ENCODE measurements at regions not wholly inside any gene's neighbourhood (a gene's known extent, or its start where the extent isn't known, plus 50 kb on each side); places are given as distances from the start of the nearest gene placed in this dataset.

DNA sequence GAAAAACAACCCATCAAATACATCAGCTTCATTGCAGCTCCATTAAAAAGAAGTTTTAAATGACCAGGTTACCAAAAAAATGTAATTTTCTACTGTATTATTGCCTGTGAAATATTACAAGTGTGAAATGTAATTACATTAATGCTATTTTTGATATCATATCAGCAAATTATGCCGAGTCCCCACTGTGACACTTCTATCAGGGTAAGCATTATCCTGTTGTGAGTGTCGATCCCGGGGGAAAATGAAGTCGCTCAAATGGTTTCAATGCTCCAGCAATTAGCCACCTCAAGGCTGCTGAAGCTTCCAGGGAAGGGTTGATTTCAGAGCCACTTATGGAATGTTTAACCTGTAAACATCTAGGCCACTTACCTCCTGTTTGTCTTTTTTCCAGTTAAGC, 70.4 kb downstream of the RCN1 start:
- no peak for DNase-seq

GRCh38 chr11:32162351-32162750, 71.5 kb downstream of the RCN1 start:
- no peak for DNase-seq

DNA sequence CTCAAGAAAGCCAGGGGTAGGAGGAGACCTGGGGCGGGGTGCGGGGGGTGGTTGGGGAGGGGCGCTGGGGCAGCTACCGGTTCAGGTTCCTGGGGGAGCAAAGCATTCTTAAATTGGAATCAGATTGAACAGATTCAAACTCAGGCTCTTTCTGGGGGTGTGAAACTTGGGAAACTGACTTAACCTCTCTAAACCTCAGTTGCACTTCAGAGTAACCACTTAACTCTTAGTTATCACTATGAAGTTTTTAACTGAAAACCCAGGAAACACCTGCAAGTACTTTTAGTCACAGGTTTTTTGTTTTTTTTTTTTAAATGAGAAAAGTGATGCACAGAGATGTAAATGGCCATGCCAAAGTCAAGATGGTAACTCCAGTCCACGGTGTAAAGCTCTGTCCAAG, 72.0 kb downstream of the RCN1 start:
- no peak for DNase-seq

DNA sequence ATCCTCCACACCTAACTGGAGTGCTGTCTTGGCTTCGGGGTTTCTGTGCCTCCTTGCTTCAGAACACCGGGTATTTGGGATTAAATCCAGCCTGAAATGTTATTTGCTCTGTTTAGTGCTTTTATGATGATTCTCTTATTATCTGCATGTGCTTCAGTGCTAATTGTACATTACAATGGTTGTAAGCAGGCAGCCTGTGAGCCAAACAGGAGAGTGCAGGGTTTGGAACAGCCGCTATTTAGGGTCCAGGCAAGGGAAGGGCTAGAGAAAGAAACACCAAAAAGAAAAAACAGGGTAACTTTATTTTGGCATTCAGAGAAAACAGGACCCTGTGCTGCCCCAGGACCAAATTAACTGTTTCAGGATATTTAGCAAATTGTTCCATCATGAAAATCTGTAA, 72.7 kb downstream of the RCN1 start:
- DNase-seq: no peak

DNA sequence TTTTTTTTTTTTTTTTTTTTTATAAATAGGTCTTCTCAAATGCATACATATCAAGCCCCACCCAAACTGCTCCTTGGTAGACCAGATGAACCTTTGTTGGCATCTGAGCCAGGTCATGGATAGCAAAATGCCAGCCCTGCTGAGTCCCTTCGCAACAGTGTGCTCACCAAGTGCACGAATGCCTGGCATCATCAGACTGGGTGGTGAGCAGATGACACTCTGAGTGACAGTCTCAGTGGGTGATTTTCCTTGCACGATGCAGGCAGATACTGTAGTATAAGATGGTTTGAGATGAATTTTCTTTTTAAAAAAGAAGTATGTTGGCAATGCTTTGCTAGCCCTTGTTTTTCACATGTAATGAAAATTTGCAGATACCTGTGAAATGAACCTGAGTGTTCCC, 74.0 kb downstream of the RCN1 start:
- no peak for DNase-seq

- DNase-seq: no peak
Observed at GRCh38 chr11:32168924-32169323, 78.0 kb downstream of the RCN1 start.

- no peak for DNase-seq
Observed at GRCh38 chr11:32171445-32171844, 80.6 kb downstream of the RCN1 start.

GRCh38 chr11:32172041-32172847, 81.4 kb downstream of the RCN1 start:
- DNase-seq: no peak

GRCh38 chr11:32172848-32173834, 82.3 kb downstream of the RCN1 start:
- DNase-seq: peak; percentile 62

DNA sequence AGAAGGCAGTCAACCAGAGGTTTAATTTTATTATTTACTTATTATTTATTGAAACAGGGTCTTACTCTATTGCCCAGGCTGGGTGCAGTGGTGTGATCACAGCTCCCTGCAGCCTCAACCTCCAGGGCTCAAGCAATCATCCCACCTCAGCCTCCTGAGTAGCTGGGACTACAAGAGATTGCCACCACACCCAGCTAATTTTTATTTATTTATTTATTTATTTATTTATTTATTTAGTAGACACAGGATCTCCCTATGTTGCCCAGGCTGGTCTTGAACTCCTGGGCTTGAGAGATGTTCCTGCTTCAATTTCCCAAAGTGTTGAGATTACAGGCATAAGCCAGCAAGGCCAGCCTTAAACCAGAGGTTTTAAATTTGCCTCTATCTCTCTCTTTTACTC, 83.1 kb downstream of the RCN1 start:
- no peak for DNase-seq

DNA sequence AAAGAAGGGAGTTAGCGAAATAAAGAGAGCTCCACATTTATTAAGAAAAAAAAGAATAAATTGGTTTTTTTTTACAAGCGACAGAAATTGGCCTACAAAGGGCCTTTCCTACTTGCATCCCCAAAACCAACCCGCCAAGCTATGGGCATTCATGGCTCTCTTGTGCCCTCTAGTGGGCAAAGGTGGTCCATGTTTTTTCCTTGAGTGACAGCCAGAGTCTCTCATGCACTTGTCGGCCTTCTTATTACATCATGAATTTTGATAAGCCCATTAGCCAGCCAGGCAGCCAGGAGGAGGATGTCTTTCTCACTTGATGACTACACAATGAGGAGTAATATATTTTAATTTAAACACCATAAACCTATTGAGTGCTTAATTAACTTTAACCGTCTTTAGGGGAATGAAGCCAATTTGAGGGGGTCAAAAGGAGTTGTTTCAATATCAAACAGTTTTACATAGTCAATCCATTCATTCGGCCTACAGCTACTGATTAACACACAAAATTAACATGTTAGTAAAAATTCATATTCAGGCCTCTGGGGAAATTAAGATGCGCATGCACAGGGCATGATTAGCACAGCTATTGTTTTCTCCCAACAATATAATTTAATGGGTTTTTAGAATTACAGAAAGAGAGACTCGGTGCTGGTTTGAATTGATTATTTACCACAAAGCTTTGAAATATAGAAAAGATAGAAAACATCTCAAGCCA, 85.5 kb downstream of the RCN1 start:
- peak; percentile 92 for DNase-seq

- DNase-seq: no peak
Observed at GRCh38 chr11:32178692-32179091, 87.8 kb downstream of the RCN1 start.

GRCh38 chr11:32183512-32183911, 92.6 kb downstream of the RCN1 start:
- DNase-seq: no peak

DNA sequence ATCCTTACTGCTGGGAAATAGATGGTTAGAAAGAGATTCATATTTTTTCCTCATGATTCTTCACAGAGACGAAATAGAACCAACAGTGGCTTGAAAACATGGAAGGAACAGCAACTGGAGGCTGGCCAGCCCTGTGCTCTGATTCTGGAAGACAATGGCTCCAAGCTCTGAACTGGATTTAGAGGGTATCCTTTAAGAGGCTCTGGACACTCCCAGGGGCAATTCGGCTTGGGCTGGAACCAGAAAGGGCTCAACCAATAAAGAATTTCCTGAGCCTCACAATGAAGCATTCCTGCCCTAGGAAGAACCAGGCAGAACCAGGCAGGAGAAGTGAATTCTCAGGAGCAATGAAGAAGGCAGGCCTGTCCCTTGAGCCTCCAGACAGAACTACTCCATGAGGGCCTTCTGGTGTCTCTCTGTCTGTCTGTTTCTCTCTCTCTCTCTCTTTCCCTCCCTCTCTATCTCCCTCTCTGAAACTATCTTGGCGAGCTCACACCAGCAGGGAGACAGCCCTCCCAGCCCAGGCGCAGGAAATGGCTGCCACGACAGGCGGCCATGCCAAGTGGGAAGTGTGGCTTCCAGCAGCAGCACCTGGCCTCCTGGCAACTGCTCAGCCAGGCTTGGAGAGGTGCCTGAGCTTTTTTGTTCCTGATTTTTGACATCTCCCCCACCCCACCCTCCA, 93.3 kb downstream of the RCN1 start:
- peak; percentile 79 for DNase-seq

GRCh38 chr11:32184723-32185376, 94.0 kb downstream of the RCN1 start:
- no peak for DNase-seq

DNA sequence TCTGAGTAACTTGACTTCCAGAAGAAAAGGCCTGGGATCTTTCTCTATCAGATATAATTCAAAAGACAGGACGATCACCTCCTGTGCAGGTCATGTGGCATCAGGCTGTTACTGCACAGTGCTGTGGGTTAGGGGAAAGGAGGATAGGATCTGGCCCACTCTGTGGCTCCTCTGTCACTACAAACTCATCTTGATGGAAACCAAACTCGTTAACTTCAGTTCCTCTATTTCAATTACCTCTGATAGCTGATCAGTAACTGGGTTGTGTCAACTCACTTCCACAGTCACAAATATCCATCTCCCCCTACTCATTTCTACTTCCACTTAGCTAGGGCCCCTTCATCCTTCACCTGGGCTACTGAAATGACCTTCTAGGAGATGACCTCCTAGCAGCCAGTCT, 95.2 kb downstream of the RCN1 start:
- DNase-seq: no peak

GRCh38 chr11:32187111-32187510, 96.2 kb downstream of the RCN1 start:
- no peak for DNase-seq

- DNase-seq: no peak
Observed at GRCh38 chr11:32188785-32189184, 97.9 kb downstream of the RCN1 start.

DNA sequence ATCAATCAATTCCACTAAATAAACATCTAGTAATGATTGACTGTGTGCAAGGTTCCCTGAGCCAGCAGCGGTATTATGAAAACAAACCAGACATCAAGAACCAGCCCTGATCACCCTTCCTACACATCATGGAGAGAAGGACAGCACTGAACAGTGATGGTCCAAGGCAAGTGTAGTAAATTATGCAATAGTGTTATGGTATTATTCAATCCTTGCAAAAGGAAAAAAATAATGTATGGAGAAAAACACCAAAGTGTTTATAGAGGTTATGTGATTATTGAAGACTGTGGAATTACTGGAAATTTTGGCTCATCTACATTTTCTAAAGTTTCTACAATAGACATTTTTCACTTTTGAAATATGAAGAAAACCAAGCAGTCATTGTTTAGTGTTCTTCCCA, 105.3 kb downstream of the RCN1 start:
- no peak for DNase-seq

- no peak for DNase-seq
Observed at GRCh38 chr11:32198053-32198452, 107.2 kb downstream of the RCN1 start.

DNA sequence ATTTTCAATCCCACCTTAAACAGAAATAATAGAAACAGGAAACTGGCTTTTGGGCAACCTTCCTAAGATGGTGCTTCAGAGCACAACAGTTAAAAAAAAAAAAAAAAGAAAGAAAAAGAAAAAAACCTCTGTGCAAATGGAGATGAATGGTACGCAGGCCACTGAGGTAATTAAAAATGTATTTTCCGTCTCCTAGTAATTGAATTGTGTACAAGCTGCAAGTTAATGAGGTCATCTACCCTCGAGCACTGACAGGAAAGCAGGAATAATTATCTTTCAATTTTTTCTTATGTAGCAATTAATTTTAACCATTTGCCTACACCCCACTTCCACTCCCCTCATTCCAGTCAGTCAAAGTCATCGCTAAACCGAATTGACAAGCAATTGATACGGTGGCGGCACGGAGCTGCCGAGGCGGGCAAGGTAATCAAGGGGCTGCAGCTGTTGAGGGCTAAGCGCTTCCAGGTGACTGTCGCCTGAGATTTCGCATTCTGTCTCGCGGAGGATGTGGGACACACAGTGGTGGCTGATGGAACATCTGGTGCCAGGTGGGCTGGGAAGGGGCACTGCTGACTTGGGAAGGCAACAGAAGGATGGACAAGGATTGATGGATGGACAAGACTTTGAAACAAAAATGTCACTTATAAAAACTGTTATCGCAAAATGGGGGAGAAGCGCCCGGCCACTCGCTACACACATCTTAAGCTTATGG, 109.4 kb downstream of the RCN1 start:
- no peak for DNase-seq

GRCh38 chr11:32204751-32205150, 113.9 kb downstream of the RCN1 start:
- no peak for DNase-seq

Data from NCI-H446 treated with DMSO at 0.1 percent for 48 hours (cell line).